ENCODE measurements at regions not wholly inside any gene's neighbourhood (a gene's known extent, or its start where the extent isn't known, plus 50 kb on each side); places are given as distances from the start of the nearest gene placed in this dataset.

DNA sequence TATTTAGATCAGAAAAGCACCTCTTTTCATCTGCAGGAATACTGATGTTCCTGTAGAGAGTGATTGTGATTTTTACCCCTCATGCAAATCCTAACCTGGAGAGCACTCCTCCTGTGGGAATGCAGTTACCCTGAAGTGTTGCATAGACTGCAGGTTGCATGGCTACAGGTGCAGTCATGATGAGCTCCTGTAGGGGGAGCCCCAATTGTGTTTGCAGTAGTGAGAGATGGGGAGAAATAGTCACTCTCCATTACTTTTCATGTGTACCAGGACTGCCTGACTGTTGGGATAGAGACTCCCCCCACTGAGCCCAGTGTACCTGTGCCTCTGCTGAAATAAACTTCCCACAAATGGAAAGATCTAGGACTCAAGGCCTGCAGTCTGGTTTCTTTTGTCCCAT, 1086.5 kb downstream of the SLC6A15 start:
- no peak for DNase-seq
- Histone ChIP-seq H3K36me3 (no peaks in the 10 kb centered on the region), H3K27me3 (no peaks in the 10 kb centered on the region), H3K27ac (no peak overlapping the region), H3K4me3 (no peak overlapping the region), H3K9me3 (no peaks in the 10 kb centered on the region), H3K4me1 (no peaks in the 10 kb centered on the region)
- TF ChIP-seq EP300 (IDR thresholded peaks at IDR 0.05; ENCODE audit: low read depth) (no peak), POLR2A (IDR thresholded peaks at IDR 0.05) (no peak), POLR2AphosphoS5 (IDR thresholded peaks at IDR 0.05) (no peak)
- TF ChIP-seq, protein P1, sequence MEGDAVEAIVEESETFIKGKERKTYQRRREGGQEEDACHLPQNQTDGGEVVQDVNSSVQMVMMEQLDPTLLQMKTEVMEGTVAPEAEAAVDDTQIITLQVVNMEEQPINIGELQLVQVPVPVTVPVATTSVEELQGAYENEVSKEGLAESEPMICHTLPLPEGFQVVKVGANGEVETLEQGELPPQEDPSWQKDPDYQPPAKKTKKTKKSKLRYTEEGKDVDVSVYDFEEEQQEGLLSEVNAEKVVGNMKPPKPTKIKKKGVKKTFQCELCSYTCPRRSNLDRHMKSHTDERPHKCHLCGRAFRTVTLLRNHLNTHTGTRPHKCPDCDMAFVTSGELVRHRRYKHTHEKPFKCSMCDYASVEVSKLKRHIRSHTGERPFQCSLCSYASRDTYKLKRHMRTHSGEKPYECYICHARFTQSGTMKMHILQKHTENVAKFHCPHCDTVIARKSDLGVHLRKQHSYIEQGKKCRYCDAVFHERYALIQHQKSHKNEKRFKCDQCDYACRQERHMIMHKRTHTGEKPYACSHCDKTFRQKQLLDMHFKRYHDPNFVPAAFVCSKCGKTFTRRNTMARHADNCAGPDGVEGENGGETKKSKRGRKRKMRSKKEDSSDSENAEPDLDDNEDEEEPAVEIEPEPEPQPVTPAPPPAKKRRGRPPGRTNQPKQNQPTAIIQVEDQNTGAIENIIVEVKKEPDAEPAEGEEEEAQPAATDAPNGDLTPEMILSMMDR (IDR thresholded peaks at IDR 0.05), result peak in 4 of 5 experiments; percentile 11 to 38 (median 29)
- intact Hi-C loops (cut with DNase I; ENCODE audit: low total_unique reads) (loop anchor here (10.0 kb wide), 1 partner anchor 1141 kb away; the partner anchor contains the start of gene TMTC2), in situ Hi-C loops (cut with MboI; ENCODE audit: low pct_ligation_motif_present in 1 of 4, low pct_unique_long_range_greater_than_20kb in 1 of 4, low sequenced_read_pairs in 3 of 4) (no loop called here)

GRCh38 chr12:83823386-83824045, 1089.1 kb downstream of the SLC6A15 start:
- intact Hi-C loops (cut with DNase I; ENCODE audit: low total_unique reads) (loop anchor here (10.0 kb wide), 1 partner anchor 1139 kb away; the partner anchor contains the start of gene TMTC2), in situ Hi-C loops (cut with MboI; ENCODE audit: low pct_ligation_motif_present in 1 of 4, low pct_unique_long_range_greater_than_20kb in 1 of 4, low sequenced_read_pairs in 3 of 4) (no loop called here)
- 57 to 100% methylated on average over 1 to 8 of the region's 8 CpGs for WGBS, 2 donors (ENCODE audit: low coverage in 1 of 2)

DNA sequence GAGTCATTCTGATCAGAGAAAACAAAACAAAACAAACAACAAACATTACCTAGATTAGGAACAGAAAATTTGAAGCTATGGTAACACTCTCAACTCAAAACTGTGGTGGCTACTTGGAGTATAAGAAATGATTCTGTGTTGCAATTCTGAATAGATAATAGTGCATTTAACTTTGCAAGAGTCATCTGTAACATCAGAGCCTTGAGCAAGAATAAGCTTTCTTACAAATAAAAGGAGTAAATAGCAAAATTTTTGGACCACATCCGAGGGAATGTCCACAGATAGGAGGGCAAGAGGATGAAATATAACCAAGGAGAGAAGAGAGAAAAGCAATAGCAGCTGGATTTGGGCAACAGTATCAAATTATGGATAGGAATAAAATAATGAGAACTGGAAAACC, 1090.6 kb downstream of the SLC6A15 start:
- Histone ChIP-seq H3K4me3 (no peak overlapping the region), H3K36me3 (no peaks in the 10 kb centered on the region), H3K9me3 (no peaks in the 10 kb centered on the region), H3K27ac (no peak overlapping the region), H3K27me3 (no peaks in the 10 kb centered on the region), H3K4me1 (peaks cover 0 to 3% (median 0%) of the 10 kb centered on the region in 4 donors)
- WGBS, 2 donors (ENCODE audit: low coverage in 1 of 2), result 44 to 45% methylated on average over 1 of the region's 1 CpG
- TF ChIP-seq POLR2A (IDR thresholded peaks at IDR 0.05), result no peak
- no peak for DNase-seq
- intact Hi-C loops (cut with DNase I; ENCODE audit: low total_unique reads) (loop anchor here (10.0 kb wide), 1 partner anchor 1137 kb away; the partner anchor contains the start of gene TMTC2), in situ Hi-C loops (cut with MboI; ENCODE audit: low pct_ligation_motif_present in 1 of 4, low pct_unique_long_range_greater_than_20kb in 1 of 4, low sequenced_read_pairs in 3 of 4) (no loop called here)

More at GRCh38 chr12:83823386-83824045, 1089.1 kb downstream of the SLC6A15 start:
- H3K36me3 ChIP-seq, result no peaks in the 10 kb centered on the region
- DNase-seq, result peak; percentile 21
- no peaks in the 10 kb centered on the region for H3K27me3 ChIP-seq
- H3K27ac ChIP-seq, result no peak overlapping the region
- H3K4me3 ChIP-seq, result no peak overlapping the region
- no peaks in the 10 kb centered on the region for H3K9me3 ChIP-seq
- TF ChIP-seq EP300 (IDR thresholded peaks at IDR 0.05; ENCODE audit: low read depth) (no peak), POLR2A (IDR thresholded peaks at IDR 0.05) (no peak), POLR2AphosphoS5 (IDR thresholded peaks at IDR 0.05) (no peak)
- TF ChIP-seq, protein P1 (IDR thresholded peaks at IDR 0.05), result peak in 4 of 5 experiments; percentile 13 to 31 (median 25)
- H3K4me1 ChIP-seq, result peaks cover 0 to 3% (median 0%) of the 10 kb centered on the region in 4 donors

GRCh38 chr12:83818881-83819280, 1093.7 kb downstream of the SLC6A15 start:
- H3K27ac ChIP-seq, result no peak overlapping the region
- H3K9me3 ChIP-seq, result no peaks in the 10 kb centered on the region
- DNase-seq, result no peak
- WGBS, 2 donors (ENCODE audit: low coverage in 1 of 2), result 30 to 38% methylated on average over 1 of the region's 1 CpG
- H3K36me3 ChIP-seq, result no peaks in the 10 kb centered on the region
- H3K27me3 ChIP-seq, result no peaks in the 10 kb centered on the region
- intact Hi-C loops (cut with DNase I; ENCODE audit: low total_unique reads) (no loop called here), in situ Hi-C loops (cut with MboI; ENCODE audit: low pct_ligation_motif_present in 1 of 4, low pct_unique_long_range_greater_than_20kb in 1 of 4, low sequenced_read_pairs in 3 of 4) (no loop called here)
- H3K4me1 ChIP-seq, result peaks cover 0 to 3% (median 0%) of the 10 kb centered on the region in 4 donors
- TF ChIP-seq POLR2A (IDR thresholded peaks at IDR 0.05), result no peak
- TF ChIP-seq, protein P1 (IDR thresholded peaks at IDR 0.05), result no peak
- peak in 1 of 3 donors; percentile 52 for TF ChIP-seq POLR2AphosphoS5 (IDR thresholded peaks at IDR 0.05)
- no peak for TF ChIP-seq EP300 (IDR thresholded peaks at IDR 0.05; ENCODE audit: low read depth)
- H3K4me3 ChIP-seq, result no peak overlapping the region
